ENCODE measurements at regions not wholly inside any gene's neighbourhood (a gene's known extent, or its start where the extent isn't known, plus 50 kb on each side); places are given as distances from the start of the nearest gene placed in this dataset.

GRCh38 chr3:35954413-35954812 lies 315.1 kb downstream of the ARPP21 start:
- H3K27ac ChIP-seq (ENCODE audit: low read depth, low read length), result no peak overlapping the region
- no peak for TF ChIP-seq CTCF (conservative IDR thresholded peaks at IDR 0.05)
- no peaks in the 10 kb centered on the region for H3K4me1 Mint-ChIP-seq

GRCh38 chr3:35965908-35966307 lies 326.6 kb downstream of the ARPP21 start:
- H3K36me3 Mint-ChIP-seq (ENCODE audit: low read depth), result no peaks in the 10 kb centered on the region
- WGBS, 2 experiments (ENCODE audit: insufficient coverage in 1 of 2, insufficient read length in 1 of 2), result 23 to 36% methylated on average over 2 of the region's 2 CpGs
- TF ChIP-seq CTCF (conservative IDR thresholded peaks at IDR 0.05), result peak; percentile 82
- no peaks in the 10 kb centered on the region for H3K27me3 Mint-ChIP-seq (ENCODE audit: insufficient read depth)
- no peaks in the 10 kb centered on the region for H3K9me3 Mint-ChIP-seq
- Histone ChIP-seq H3K9ac (ENCODE audit: extremely low read depth, low read length, poor library complexity, severe bottlenecking) (no peak overlapping the region), H3K4me3 (ENCODE audit: low read length) (no peak overlapping the region), H3K27ac (ENCODE audit: low read depth, low read length) (no peak overlapping the region), H3K36me3 (ENCODE audit: control insufficient read depth, insufficient read depth, low read length) (no peaks in the 10 kb centered on the region), H3K4me1 (ENCODE audit: control insufficient read depth, insufficient read depth, low read length) (no peaks in the 10 kb centered on the region), H3K27me3 (ENCODE audit: control insufficient read depth, insufficient read depth, low read length, poor library complexity, severe bottlenecking) (no peaks in the 10 kb centered on the region), H3K9me3 (ENCODE audit: control insufficient read depth, low read length) (no peaks in the 10 kb centered on the region)
- H3K4me3 Mint-ChIP-seq, result no peak overlapping the region
- H3K4me1 Mint-ChIP-seq, result peaks cover 6% of the 10 kb centered on the region
- H3K27ac Mint-ChIP-seq, result no peak overlapping the region
- DNase-seq, result no peak

More at GRCh38 chr3:35954413-35954812, 315.1 kb downstream of the ARPP21 start:
- no peaks in the 10 kb centered on the region for H3K9me3 Mint-ChIP-seq
- Histone ChIP-seq H3K27me3 (ENCODE audit: control insufficient read depth, insufficient read depth, low read length, poor library complexity, severe bottlenecking) (no peaks in the 10 kb centered on the region), H3K9ac (ENCODE audit: extremely low read depth, low read length, poor library complexity, severe bottlenecking) (no peak overlapping the region), H3K9me3 (ENCODE audit: control insufficient read depth, low read length) (peaks cover 4% of the 10 kb centered on the region), H3K4me3 (ENCODE audit: low read length) (no peak overlapping the region), H3K4me1 (ENCODE audit: control insufficient read depth, insufficient read depth, low read length) (no peaks in the 10 kb centered on the region), H3K36me3 (ENCODE audit: control insufficient read depth, insufficient read depth, low read length) (no peaks in the 10 kb centered on the region)
- no peak overlapping the region for H3K27ac Mint-ChIP-seq
- H3K36me3 Mint-ChIP-seq (ENCODE audit: low read depth), result no peaks in the 10 kb centered on the region
- H3K27me3 Mint-ChIP-seq (ENCODE audit: insufficient read depth), result no peaks in the 10 kb centered on the region
- no peak for DNase-seq
- no peak overlapping the region for H3K4me3 Mint-ChIP-seq

GRCh38 chr3:35966629-35967464 lies 327.5 kb downstream of the ARPP21 start:
- DNase-seq, result no peak
- Mint-ChIP-seq H3K27ac (no peak overlapping the region), H3K36me3 (ENCODE audit: low read depth) (no peaks in the 10 kb centered on the region), H3K4me3 (no peak overlapping the region), H3K9me3 (no peaks in the 10 kb centered on the region), H3K4me1 (peaks cover 6% of the 10 kb centered on the region), H3K27me3 (ENCODE audit: insufficient read depth) (no peaks in the 10 kb centered on the region)
- no peak overlapping the region for H3K4me3 ChIP-seq (ENCODE audit: low read length)
- no peaks in the 10 kb centered on the region for H3K27me3 ChIP-seq (ENCODE audit: control insufficient read depth, insufficient read depth, low read length, poor library complexity, severe bottlenecking)
- H3K27ac ChIP-seq (ENCODE audit: low read depth, low read length), result no peak overlapping the region
- no peaks in the 10 kb centered on the region for H3K36me3 ChIP-seq (ENCODE audit: control insufficient read depth, insufficient read depth, low read length)
- H3K4me1 ChIP-seq (ENCODE audit: control insufficient read depth, insufficient read depth, low read length), result no peaks in the 10 kb centered on the region
- 83 to 92% methylated on average over 1 to 3 of the region's 3 CpGs for WGBS, 2 experiments (ENCODE audit: insufficient coverage in 1 of 2, insufficient read length in 1 of 2)
- H3K9ac ChIP-seq (ENCODE audit: extremely low read depth, low read length, poor library complexity, severe bottlenecking), result no peak overlapping the region
- H3K9me3 ChIP-seq (ENCODE audit: control insufficient read depth, low read length), result no peaks in the 10 kb centered on the region
- TF ChIP-seq CTCF (conservative IDR thresholded peaks at IDR 0.05), result peak; percentile 43
